ENCODE measurements at regions not wholly inside any gene's neighbourhood (a gene's known extent, or its start where the extent isn't known, plus 50 kb on each side); places are given as distances from the start of the nearest gene placed in this dataset.

DNA sequence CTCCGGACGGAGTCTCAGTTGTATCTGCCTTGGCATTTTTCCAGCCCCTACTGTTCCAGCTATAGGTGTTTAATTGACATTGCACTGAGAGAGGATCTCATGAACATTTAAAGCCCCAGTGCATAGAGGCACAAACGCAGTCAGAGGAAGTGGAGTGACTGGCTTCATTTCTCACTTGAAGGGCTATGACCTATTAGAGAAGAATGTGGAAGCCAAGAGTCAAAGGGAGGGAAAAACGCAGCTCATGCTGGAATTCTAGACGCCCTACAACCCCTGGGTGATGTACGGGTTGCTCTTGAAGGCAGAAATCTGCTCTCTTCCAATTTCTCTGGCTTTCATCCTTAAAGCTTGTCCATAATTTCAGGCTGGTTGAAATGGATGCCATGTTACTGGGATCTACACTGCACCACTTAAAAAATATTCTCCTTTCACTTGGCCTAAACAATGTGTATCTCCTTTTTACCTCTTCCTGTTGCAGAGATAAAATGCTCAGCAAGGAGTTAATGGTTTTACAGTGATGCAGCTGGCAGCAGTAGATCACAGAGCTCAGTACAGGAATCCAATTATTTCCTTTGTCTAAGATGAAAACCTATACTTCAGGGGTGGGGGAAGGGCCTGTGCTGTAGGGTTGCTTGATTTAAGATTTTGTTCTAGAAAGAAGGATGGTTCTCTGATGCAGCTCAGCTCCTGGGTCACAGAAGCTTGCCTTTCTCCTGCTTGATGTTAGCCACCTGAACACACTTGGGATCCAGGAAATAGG lies 61.8 kb upstream of the MAMDC2 start:
- Mint-ChIP-seq H3K36me3 (ENCODE audit: insufficient read depth) (no peaks in the 10 kb centered on the region), H3K9me3 (no peaks in the 10 kb centered on the region), H3K27ac (no peak overlapping the region)

DNA sequence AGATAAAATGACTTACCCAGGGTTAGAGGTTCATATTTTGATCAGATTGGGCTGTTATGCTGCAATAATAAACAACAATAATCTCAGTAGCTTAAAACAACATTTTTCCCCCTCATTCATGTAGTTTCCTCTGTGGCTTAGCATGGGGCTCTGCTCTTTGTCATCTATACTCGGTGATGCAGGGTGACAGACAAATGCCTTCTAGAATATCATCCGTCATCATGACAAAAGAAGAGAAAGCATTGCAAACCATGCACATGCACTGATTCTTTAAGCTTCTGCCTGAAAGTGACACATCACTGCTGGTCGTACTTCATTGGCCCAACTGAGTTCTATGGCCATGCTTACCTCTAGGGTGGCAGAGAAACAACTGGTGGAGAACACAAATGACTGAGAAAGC lies 58.8 kb upstream of the MAMDC2 start:
- H3K9me3 Mint-ChIP-seq, result peaks cover 0 to 2% of the 10 kb centered on the region in 2 donors
- no peaks in the 10 kb centered on the region for H3K36me3 Mint-ChIP-seq (ENCODE audit: insufficient read depth)
- H3K4me1 Mint-ChIP-seq (ENCODE audit: low read depth in 2 of 2), result no peaks in the 10 kb centered on the region
- no peak overlapping the region for H3K27ac Mint-ChIP-seq
- no peak for ATAC-seq (replicated peaks)
- peaks cover 12 to 44% of the 10 kb centered on the region in 2 donors for H3K27me3 Mint-ChIP-seq
- DNase-seq, result no peak
- H3K4me3 Mint-ChIP-seq, result no peak overlapping the region

More for the DNA sequence above, 61.8 kb upstream of the MAMDC2 start:
- no peak for ATAC-seq (replicated peaks)
- DNase-seq, result no peak
- peaks cover 9 to 28% of the 10 kb centered on the region in 2 donors for H3K27me3 Mint-ChIP-seq
- H3K4me3 Mint-ChIP-seq, result no peak overlapping the region
- H3K4me1 Mint-ChIP-seq (ENCODE audit: low read depth in 2 of 2), result no peaks in the 10 kb centered on the region

DNA sequence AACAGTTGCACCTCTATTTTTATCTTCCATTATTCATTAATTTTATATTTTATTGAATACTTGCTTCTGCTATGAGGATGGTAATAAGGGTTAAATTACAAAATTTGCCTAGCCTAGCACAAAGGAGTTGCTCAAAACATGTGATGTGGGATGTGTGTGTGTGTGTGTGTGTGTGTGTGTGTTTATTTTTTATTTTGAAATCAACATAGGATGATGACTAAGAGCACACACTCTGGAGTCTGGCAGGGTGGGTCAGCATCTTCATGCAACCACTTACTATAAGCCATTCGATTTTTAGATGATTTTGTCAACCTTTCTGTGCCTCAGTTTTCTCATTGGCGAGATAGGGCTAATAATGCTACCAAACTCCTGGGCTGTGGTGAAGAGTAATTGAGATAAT lies 57.7 kb upstream of the MAMDC2 start:
- Mint-ChIP-seq H3K4me3 (no peak overlapping the region), H3K27ac (no peak overlapping the region), H3K9me3 (peaks cover 0 to 2% of the 10 kb centered on the region in 2 donors), H3K27me3 (peaks cover 19 to 39% of the 10 kb centered on the region in 2 donors), H3K36me3 (ENCODE audit: insufficient read depth) (no peaks in the 10 kb centered on the region), H3K4me1 (ENCODE audit: low read depth in 2 of 2) (no peaks in the 10 kb centered on the region)
- DNase-seq (no peak), ATAC-seq (replicated peaks) (no peak)

DNA sequence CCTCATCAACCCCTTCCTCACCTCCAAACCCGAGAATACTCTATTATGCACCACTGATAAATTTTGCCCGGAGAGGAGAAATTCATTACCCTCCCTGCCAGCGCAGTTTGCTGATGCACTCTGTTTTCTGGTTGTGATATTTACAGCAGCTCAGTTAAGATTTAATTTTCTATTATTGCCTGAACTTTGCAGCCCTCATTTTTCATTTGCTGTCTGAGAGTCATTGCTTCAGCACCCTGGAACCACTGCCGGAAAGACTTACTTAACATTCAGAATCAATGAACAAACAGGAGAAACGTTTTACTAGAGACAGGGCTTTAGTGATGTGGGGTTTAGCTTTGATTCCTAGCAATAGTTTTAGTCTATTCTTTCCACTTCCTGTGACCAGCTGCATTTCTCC lies 56.7 kb upstream of the MAMDC2 start:
- Mint-ChIP-seq H3K4me1 (ENCODE audit: low read depth in 2 of 2) (no peaks in the 10 kb centered on the region), H3K36me3 (ENCODE audit: insufficient read depth) (no peaks in the 10 kb centered on the region), H3K9me3 (peaks cover 0 to 2% of the 10 kb centered on the region in 2 donors), H3K4me3 (no peak overlapping the region), H3K27ac (no peak overlapping the region), H3K27me3 (peaks cover 19 to 32% of the 10 kb centered on the region in 2 donors)
- ATAC-seq (replicated peaks), result no peak
- DNase-seq, result no peak

DNA sequence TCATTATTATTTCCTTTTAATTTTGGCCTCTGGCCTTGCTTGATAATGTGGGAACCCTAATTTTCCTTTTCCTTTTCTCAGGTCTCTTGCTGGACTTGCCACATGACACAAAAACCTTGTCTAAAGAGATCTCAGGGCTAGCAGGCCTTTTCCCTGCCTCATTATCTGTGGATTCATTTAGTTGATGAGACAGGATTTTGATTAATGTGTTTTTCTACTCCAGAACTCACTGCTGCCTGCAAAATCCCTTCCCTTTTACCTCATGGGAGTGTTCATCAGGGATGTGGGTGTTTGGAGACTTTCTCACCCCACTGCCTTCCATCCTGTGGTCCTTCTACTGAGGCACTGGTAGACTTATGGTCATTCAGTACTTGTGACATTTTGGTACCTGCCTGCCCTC lies 56.2 kb upstream of the MAMDC2 start:
- Mint-ChIP-seq H3K4me3 (no peak overlapping the region), H3K9me3 (peaks cover 0 to 2% of the 10 kb centered on the region in 2 donors), H3K27me3 (peaks cover 19 to 32% of the 10 kb centered on the region in 2 donors), H3K4me1 (ENCODE audit: low read depth in 2 of 2) (no peaks in the 10 kb centered on the region), H3K27ac (no peak overlapping the region), H3K36me3 (ENCODE audit: insufficient read depth) (no peaks in the 10 kb centered on the region)
- no peak for ATAC-seq (replicated peaks)
- no peak for DNase-seq

DNA sequence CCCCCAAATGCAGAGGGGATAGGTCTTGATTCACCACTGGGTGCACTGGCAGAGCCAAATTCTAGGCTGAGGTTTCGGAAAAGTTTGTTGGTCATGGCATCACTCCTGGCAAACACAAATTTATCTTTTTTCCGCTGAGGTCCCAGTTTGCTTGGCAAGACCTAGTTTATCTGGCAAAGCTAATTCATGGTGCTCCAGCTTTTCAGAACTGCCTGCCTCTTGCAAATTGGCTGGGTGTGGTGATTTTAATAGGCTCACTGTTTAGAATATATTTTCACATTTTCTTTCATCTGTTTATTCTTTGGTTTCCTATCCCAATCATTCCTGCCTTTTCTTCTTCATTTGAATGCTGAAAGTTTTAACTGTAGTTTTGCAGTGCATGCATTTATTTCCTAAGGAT lies 50.5 kb upstream of the MAMDC2 start:
- Mint-ChIP-seq H3K27ac (no peak overlapping the region), H3K27me3 (peaks cover 10 to 11% of the 10 kb centered on the region in 2 donors), H3K36me3 (ENCODE audit: insufficient read depth) (no peaks in the 10 kb centered on the region), H3K4me1 (ENCODE audit: low read depth in 2 of 2) (no peaks in the 10 kb centered on the region), H3K4me3 (no peak overlapping the region), H3K9me3 (no peaks in the 10 kb centered on the region)
- DNase-seq (no peak), ATAC-seq (replicated peaks) (no peak)

Measured in effector memory CD8-positive, alpha-beta T cell (primary cell).